ENCODE measurements at regions not wholly inside any gene's neighbourhood (a gene's known extent, or its start where the extent isn't known, plus 50 kb on each side); places are given as distances from the start of the nearest gene placed in this dataset.

GRCh38 chr3:181952929-181953328 lies 241.2 kb downstream of the SOX2 start:
- no peak for TF ChIP-seq MAX (IDR thresholded peaks at IDR 0.05; ENCODE audit: insufficient read depth, insufficient read length)
- TF ChIP-seq JUN (IDR thresholded peaks at IDR 0.05; ENCODE audit: borderline replicate concordance, insufficient read depth, insufficient read length, low read depth) = no peak
- no peak for TF ChIP-seq CTCF (IDR thresholded peaks at IDR 0.05; ENCODE audit: extremely low read depth in 1 of 2, insufficient read depth in 1 of 2, low read depth in 1 of 2, low read length in 2 of 2)
- no peak for TF ChIP-seq EZH2 (IDR thresholded peaks at IDR 0.05; ENCODE audit: borderline replicate concordance, low read depth, low read length, severe bottlenecking)
- no peak for TF ChIP-seq GATA2 (IDR thresholded peaks at IDR 0.05; ENCODE audit: insufficient read depth, insufficient read length, low read depth, low read length)
- TF ChIP-seq MYC (IDR thresholded peaks at IDR 0.05; ENCODE audit: low read depth, low read length) = no peak
- no peak for TF ChIP-seq POLR2A (IDR thresholded peaks at IDR 0.05; ENCODE audit: low read depth, low read length)
- no peak for TF ChIP-seq POLR2AphosphoS5 (IDR thresholded peaks at IDR 0.05; ENCODE audit: insufficient read depth, low read depth, low read length)
- TF ChIP-seq FOS (IDR thresholded peaks at IDR 0.05; ENCODE audit: borderline replicate concordance, insufficient read depth, low read length) = no peak
- no peak overlapping the region for H3K9ac ChIP-seq (replicated peaks; ENCODE audit: extremely low read depth, insufficient read depth, low read length)
- ChIA-PET CTCF (no interaction called here), POLR2A (no interaction called here)
- H3K4me1 ChIP-seq (ENCODE audit: control insufficient read depth, extremely low read depth, insufficient read depth, low read length) = no peaks in the 10 kb centered on the region
- H3K4me3 ChIP-seq (replicated peaks in 1 of 3; ENCODE audit: insufficient read depth in 1 of 3, low read depth in 1 of 3, low read length in 3 of 3) = no peak overlapping the region
- no peaks in the 10 kb centered on the region for H3K9me1 ChIP-seq (replicated peaks; ENCODE audit: control insufficient read depth, extremely low read depth, insufficient read depth, low read length)
- H2AFZ ChIP-seq (ENCODE audit: low read depth, low read length) = no peak overlapping the region
- H3K9me3 ChIP-seq (replicated peaks; ENCODE audit: control insufficient read depth, insufficient read depth, low read length) = no peaks in the 10 kb centered on the region
- H4K20me1 ChIP-seq (replicated peaks; ENCODE audit: control insufficient read depth, extremely low read depth, insufficient read depth, low read length) = no peaks in the 10 kb centered on the region
- DNase-seq (ENCODE audit: low read depth, low spot score) (no peak), FAIRE-seq (no peak)
- no peaks in the 10 kb centered on the region for H3K27me3 ChIP-seq (ENCODE audit: control insufficient read depth in 2 of 2, insufficient read depth in 2 of 2, low read length in 2 of 2)
- no peak overlapping the region for H3K4me2 ChIP-seq (ENCODE audit: insufficient read depth, low read length)
- H3K79me2 ChIP-seq (ENCODE audit: control insufficient read depth, insufficient read depth, low read length) = no peaks in the 10 kb centered on the region
- H3K36me3 ChIP-seq (ENCODE audit: control insufficient read depth in 2 of 2, extremely low read depth in 1 of 2, insufficient read depth in 2 of 2, low read length in 2 of 2) = no peaks in the 10 kb centered on the region
- intact Hi-C loops (cut with micrococcal nuclease) (no loop called here), dilution Hi-C loops (cut with MboI; ENCODE audit: extremely low pct_ligation_motif_present, low sequenced_read_pairs) (no loop called here)
- no peak overlapping the region for H3K27ac ChIP-seq (ENCODE audit: insufficient read depth, low read depth, low read length)
- no TSS peak for BruUV-seq (replicated peaks)
